Stimulated activated memory B cell treated with anti-CD40 and anti-IgM and Interleukin-4, amounts not matched to agents 10 μg/mL and 1 μg/mL and 100 μg/mL, for 72 hours (primary cell): ENCODE measurements at regions not wholly inside any gene's neighbourhood (a gene's known extent, or its start where the extent isn't known, plus 50 kb on each side); places are given as distances from the start of the nearest gene placed in this dataset.

ENCODE experiments used
- ATAC-seq: fragments of 150-1000 bp; cut with Tn5 transposase; 2 replicates; pipeline ENCODE4 v1.10.0; 2021
- H3K27ac Mint-ChIP-seq: one replicate; pipeline ENCODE4 v1.8.0; 2022; ENCODE audit warnings: mild to moderate bottlenecking, mixed read lengths
- H3K27me3 Mint-ChIP-seq: one replicate; pipeline ENCODE4 v1.8.0; 2022; ENCODE audit warnings: mixed read lengths
- H3K36me3 Mint-ChIP-seq: one replicate; pipeline ENCODE4 v1.8.0; 2022; ENCODE audit warnings: mixed read lengths
- H3K4me1 Mint-ChIP-seq: one replicate; pipeline ENCODE4 v1.8.0; 2022; ENCODE audit warnings: mixed read lengths
- H3K4me3 Mint-ChIP-seq: one replicate; pipeline ENCODE4 v1.8.0; 2022; ENCODE audit warnings: mild to moderate bottlenecking, moderate library complexity, mixed read lengths
- H3K9me3 Mint-ChIP-seq: one replicate; pipeline ENCODE4 v1.8.0; 2022; ENCODE audit warnings: mixed read lengths

DNA sequence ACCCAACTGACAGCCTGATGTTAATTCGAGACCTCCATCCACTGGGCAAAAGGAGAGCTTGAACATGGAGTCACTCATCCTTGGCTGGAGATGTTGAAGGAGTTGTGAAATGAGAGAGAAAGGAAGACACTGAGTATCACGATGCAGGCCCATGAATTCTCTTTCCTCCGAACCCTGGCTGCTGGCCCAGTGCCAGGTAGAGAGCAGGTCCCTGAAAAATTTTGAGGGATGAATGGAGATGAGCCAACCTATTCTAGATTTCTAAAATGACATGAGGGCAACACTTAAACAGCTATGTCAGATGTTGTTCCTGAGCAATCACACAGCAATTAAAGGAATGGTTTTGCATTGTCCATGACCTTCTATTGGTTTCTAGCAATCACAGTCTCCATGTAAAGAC is 355.1 kb upstream of the ZMIZ1 start:
- H3K4me3 Mint-ChIP-seq = no peak overlapping the region
- peaks cover 13% of the 10 kb centered on the region for H3K27me3 Mint-ChIP-seq
- no peak for ATAC-seq
- H3K27ac Mint-ChIP-seq = no peak overlapping the region
- H3K4me1 Mint-ChIP-seq = no peaks in the 10 kb centered on the region
- no peaks in the 10 kb centered on the region for H3K36me3 Mint-ChIP-seq
- H3K9me3 Mint-ChIP-seq = peaks cover 9% of the 10 kb centered on the region

DNA sequence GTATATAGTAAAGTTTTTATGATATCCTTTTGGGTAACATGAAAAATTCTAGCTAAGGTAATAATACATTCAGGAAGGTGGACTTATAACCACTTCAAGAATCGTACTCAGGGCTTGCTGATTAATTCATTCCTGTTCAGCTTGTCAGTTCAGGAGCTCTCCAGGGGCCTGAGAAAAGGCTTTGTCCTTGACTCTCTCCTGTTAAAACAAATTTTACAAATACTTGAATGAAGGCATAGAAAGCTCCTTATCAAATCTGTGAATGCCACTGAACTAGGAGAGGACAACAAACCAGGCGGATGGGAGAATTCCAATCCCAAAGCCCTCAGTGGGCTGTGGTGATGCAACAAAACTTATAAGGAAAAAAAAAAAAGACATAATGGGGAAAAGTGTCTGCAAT is 354.5 kb upstream of the ZMIZ1 start:
- no peak for ATAC-seq
- Mint-ChIP-seq H3K27me3 (peaks cover 19% of the 10 kb centered on the region), H3K4me1 (no peaks in the 10 kb centered on the region), H3K27ac (no peak overlapping the region), H3K9me3 (peaks cover 9% of the 10 kb centered on the region), H3K4me3 (no peak overlapping the region), H3K36me3 (no peaks in the 10 kb centered on the region)

DNA sequence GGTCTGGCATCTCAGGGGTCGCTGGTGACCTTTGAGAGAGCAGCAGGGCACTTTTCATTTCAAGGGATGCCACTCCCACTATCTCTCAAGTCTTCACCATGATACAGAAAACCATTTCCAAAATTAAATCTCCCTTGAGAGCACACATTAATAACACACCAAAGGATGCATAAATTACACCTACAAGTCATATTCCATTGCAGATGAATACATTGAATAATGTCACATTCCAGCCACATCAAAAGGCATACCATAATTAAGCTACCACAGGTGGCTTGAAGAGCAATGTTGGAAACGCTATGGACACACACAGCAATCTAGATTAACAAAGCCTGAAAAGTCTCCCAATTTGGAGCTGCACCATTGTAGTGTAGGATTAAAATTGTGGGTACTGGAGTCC is 353.3 kb upstream of the ZMIZ1 start:
- H3K27me3 Mint-ChIP-seq = peaks cover 30% of the 10 kb centered on the region
- H3K27ac Mint-ChIP-seq = no peak overlapping the region
- H3K36me3 Mint-ChIP-seq = no peaks in the 10 kb centered on the region
- H3K9me3 Mint-ChIP-seq = peaks cover 9% of the 10 kb centered on the region
- no peak overlapping the region for H3K4me3 Mint-ChIP-seq
- no peak for ATAC-seq
- H3K4me1 Mint-ChIP-seq = no peaks in the 10 kb centered on the region

DNA sequence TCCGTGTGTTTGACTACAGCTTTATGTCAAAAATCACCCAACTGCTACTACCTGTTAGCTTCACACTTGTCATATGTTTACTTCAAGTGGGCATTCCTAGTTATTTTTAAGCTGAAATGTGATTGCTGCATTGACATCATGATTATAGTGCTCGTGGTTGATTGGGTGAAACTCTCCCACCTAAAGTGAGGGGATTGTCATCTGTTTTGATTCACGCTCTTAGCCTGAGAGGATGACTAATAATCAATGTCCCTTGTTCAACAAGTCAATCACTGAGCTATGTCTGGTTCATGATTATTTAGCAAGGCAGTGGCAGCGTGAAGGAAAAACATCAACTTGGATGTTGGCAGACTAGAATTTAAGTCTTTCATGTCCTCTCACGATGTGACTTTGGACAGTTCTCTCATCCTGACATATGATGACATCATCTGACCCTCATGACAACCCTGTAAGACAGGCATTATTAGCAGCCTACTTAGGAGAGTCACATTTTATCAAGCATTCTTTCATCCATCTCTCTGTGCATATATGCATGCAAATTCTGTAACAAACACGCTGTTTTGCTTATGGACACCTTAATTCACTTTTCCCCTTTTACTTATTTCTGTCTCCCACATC is 352.6 kb upstream of the ZMIZ1 start:
- H3K27ac Mint-ChIP-seq = no peak overlapping the region
- ATAC-seq = no peak
- H3K4me1 Mint-ChIP-seq = no peaks in the 10 kb centered on the region
- H3K9me3 Mint-ChIP-seq = peaks cover 6% of the 10 kb centered on the region
- no peak overlapping the region for H3K4me3 Mint-ChIP-seq
- no peaks in the 10 kb centered on the region for H3K36me3 Mint-ChIP-seq
- H3K27me3 Mint-ChIP-seq = peaks cover 38% of the 10 kb centered on the region

DNA sequence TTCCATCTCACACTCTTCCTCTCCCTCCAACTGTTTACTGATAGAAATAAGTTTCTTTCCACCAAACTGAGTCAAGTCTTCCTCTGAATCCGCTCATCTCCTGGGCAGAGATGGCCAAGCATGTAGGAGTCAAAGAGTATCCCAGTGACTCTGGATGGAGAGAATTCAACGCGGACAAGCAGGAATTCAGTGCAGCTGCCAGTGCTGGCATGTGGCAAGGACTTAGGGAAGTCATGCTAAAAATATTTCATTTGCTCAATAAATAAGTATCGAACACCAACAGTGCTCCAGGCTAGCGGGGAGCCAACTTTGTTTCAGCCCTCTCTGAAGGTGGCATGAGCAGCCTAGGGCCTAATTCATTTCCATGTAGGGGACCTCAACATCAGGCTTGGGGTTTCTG is 351.6 kb upstream of the ZMIZ1 start:
- H3K36me3 Mint-ChIP-seq = no peaks in the 10 kb centered on the region
- no peaks in the 10 kb centered on the region for H3K4me1 Mint-ChIP-seq
- H3K27ac Mint-ChIP-seq = no peak overlapping the region
- peaks cover 42% of the 10 kb centered on the region for H3K27me3 Mint-ChIP-seq
- no peak overlapping the region for H3K4me3 Mint-ChIP-seq
- ATAC-seq = no peak
- H3K9me3 Mint-ChIP-seq = no peaks in the 10 kb centered on the region

DNA sequence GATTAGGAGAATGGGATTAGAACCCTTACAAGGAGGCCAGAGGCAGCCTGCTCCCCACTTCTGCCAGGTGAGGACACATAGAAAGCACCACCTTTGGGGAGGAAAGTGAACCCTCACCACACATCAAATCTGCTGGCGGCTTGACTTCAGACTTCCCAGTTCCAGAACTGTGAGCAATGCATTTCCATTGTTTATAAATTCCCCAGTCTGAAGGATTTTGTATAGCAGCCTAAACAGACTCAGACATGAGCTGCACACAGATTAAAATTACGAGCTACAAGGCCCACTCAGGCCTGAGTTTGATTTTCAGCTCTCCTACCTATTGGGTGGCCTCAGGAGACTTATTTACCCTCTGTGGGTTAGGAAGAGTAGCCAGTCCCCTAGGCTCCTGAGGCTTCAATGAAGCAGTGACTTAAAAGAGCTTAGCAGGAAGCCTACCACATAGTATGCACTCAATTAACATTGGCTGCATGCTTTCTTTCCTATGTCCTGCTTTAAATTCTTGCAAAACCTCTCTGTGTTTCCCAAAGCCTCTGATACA is 350.7 kb upstream of the ZMIZ1 start:
- Mint-ChIP-seq H3K4me1 (no peaks in the 10 kb centered on the region), H3K36me3 (no peaks in the 10 kb centered on the region), H3K27me3 (peaks cover 42% of the 10 kb centered on the region), H3K4me3 (no peak overlapping the region), H3K27ac (no peak overlapping the region), H3K9me3 (no peaks in the 10 kb centered on the region)
- ATAC-seq = no peak

DNA sequence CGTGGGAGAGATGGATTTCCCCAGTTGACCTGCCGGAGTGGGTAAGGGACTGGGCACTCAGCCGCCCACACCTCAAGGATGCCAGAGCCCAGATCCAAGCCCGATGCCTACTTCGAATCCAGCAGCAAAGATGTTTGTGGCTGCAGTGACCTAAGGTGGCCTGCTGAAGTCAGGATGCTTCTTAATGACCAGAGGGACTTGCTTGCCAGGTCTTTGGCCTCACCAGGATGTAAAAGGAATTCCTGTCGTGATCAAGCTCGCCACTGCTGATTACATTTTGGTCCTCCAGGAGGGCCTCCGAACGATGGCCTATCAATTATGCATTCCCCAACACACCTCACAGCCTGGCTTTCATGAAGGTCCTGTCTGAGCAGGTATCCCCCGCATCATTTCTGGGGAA is 349.5 kb upstream of the ZMIZ1 start:
- no peaks in the 10 kb centered on the region for H3K4me1 Mint-ChIP-seq

DNA sequence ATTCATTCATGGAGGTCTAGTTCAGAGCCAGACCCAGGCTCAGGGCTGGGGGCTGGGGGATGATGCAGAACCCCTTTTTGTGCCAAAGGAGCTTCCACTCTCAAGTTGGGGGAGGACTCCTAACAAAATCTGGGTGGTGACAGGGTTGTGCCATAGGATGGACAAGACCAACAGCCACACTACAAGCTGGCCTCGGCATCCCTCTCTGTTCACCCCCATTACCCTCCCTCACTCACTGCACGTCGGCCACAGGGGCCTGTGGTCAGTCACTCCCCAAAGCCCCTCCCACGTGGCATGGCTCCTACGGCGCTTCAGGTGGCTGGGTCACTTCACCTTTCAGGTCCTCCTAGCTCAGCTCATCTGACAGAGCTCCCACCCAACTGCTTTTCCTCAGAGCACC is 348.7 kb upstream of the ZMIZ1 start:
- H3K27me3 Mint-ChIP-seq = peaks cover 58% of the 10 kb centered on the region
- no peaks in the 10 kb centered on the region for H3K36me3 Mint-ChIP-seq
- ATAC-seq = no peak
- no peak overlapping the region for H3K27ac Mint-ChIP-seq
- peaks cover 2% of the 10 kb centered on the region for H3K9me3 Mint-ChIP-seq
- no peaks in the 10 kb centered on the region for H3K4me1 Mint-ChIP-seq
- no peak overlapping the region for H3K4me3 Mint-ChIP-seq

More for the DNA sequence above, 349.5 kb upstream of the ZMIZ1 start:
- Mint-ChIP-seq H3K27me3 (peaks cover 50% of the 10 kb centered on the region), H3K36me3 (no peaks in the 10 kb centered on the region), H3K27ac (no peak overlapping the region), H3K4me3 (no peak overlapping the region), H3K9me3 (peaks cover 2% of the 10 kb centered on the region)
- ATAC-seq = no peak

DNA sequence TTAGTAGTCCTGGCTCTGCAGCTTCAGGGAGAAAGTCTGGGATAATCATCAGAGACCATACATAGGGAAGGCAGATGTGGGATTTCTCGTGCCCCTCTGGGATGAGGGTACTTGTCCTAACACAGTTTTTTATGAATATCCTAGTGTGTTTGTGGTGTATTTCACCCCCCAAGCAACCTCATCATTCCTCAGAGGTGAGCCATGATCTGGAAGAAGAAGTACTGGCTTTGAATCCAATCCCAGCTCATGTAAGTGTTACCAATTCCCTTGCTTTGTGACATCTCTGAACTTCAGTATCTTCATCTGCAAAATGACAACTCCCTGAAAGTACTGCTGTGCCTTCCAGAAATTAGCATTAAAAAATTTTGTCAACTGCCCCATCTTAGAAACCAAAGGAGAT is 347.5 kb upstream of the ZMIZ1 start:
- Mint-ChIP-seq H3K36me3 (no peaks in the 10 kb centered on the region), H3K27me3 (peaks cover 69% of the 10 kb centered on the region), H3K4me1 (no peaks in the 10 kb centered on the region), H3K9me3 (peaks cover 2% of the 10 kb centered on the region), H3K4me3 (no peak overlapping the region), H3K27ac (no peak overlapping the region)
- no peak for ATAC-seq

DNA sequence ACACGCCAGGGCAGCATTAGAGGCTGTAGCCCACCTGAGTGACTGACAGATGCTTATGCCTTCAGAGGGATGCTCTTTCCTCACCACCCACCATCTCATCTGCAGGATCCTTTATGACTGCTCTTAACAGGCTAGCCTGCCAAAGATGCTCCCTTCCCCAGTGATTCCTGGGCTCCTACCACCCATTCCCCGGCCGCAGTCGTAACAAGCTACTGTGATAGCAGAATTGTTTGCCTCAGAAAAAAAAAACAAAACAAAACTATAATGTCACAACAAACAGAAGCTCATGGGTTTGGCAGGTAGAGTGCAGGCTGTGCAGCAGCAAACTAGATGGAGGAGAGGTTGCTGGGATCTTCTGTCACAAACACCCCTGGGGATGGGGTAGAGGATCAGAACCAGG is 343.9 kb upstream of the ZMIZ1 start:
- H3K4me1 Mint-ChIP-seq = no peaks in the 10 kb centered on the region
- H3K27me3 Mint-ChIP-seq = peaks cover 48% of the 10 kb centered on the region
- ATAC-seq = no peak
- no peaks in the 10 kb centered on the region for H3K36me3 Mint-ChIP-seq
- H3K4me3 Mint-ChIP-seq = no peak overlapping the region
- no peak overlapping the region for H3K27ac Mint-ChIP-seq
- peaks cover 2% of the 10 kb centered on the region for H3K9me3 Mint-ChIP-seq

DNA sequence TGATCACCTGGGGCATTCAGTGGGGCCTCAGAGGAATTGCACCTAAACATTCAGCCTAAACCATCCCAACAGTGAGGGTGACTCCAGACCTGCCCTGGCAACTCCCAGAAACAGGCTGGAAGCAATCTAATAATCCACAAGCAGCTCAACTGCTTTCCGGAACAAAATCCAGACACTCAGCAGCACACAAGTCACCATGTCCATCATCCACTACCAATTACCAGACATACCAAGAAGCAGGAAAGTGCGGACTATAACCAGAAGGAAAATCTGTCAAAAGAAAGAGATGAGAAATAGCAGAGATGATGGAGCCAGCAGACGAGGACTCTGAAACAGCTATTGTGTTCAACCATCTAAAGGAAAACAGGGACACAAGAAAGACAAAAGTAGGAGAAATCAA is 342.6 kb upstream of the ZMIZ1 start:
- Mint-ChIP-seq H3K4me3 (no peak overlapping the region), H3K9me3 (peaks cover 2% of the 10 kb centered on the region), H3K27me3 (peaks cover 35% of the 10 kb centered on the region), H3K27ac (no peak overlapping the region), H3K4me1 (no peaks in the 10 kb centered on the region), H3K36me3 (no peaks in the 10 kb centered on the region)
- no peak for ATAC-seq

DNA sequence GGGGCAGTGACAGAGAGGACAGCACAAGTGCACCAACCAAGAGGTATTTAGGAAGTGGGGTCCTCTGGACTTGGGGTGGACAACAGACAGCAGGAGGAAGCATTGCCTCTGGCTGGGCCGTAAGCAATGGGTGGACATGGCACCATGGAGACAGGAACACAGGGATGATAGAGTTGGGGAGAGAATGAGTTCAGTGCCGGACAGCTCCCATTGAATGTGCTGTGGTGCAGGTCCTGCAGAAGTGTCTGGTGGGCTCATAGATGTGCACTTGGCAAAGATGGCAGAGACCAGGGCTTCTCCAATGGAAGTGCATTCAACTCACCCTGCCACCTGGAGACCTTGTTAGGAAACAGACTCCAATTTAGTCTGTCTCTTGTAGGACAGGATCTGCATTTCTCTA is 341.5 kb upstream of the ZMIZ1 start:
- H3K9me3 Mint-ChIP-seq = peaks cover 2% of the 10 kb centered on the region
- H3K4me3 Mint-ChIP-seq = no peak overlapping the region
- no peaks in the 10 kb centered on the region for H3K4me1 Mint-ChIP-seq
- H3K27ac Mint-ChIP-seq = no peak overlapping the region
- ATAC-seq = no peak
- H3K27me3 Mint-ChIP-seq = peaks cover 31% of the 10 kb centered on the region
- no peaks in the 10 kb centered on the region for H3K36me3 Mint-ChIP-seq

DNA sequence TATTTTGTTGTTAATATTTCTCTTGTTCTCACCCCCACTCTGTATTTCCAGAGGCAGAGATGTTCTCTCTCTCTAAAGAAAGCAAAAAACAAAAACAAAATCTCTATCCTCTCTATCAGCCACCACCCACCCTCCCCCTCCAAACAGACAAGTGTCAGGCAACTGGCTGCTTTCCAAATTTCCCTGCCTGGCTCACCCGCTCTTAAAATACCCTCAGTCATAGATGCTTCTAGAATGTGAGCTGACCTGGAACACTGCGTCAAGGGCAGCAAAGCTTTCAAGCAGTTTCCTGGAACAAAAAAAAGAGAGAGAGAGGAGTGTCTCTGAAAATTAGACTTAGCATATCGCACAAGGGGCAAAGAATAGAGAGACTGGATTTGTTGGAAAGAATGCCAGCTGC is 341.0 kb upstream of the ZMIZ1 start:
- Mint-ChIP-seq H3K9me3 (peaks cover 2% of the 10 kb centered on the region), H3K36me3 (no peaks in the 10 kb centered on the region), H3K27me3 (peaks cover 31% of the 10 kb centered on the region), H3K4me3 (no peak overlapping the region), H3K4me1 (no peaks in the 10 kb centered on the region), H3K27ac (no peak overlapping the region)
- ATAC-seq = no peak

DNA sequence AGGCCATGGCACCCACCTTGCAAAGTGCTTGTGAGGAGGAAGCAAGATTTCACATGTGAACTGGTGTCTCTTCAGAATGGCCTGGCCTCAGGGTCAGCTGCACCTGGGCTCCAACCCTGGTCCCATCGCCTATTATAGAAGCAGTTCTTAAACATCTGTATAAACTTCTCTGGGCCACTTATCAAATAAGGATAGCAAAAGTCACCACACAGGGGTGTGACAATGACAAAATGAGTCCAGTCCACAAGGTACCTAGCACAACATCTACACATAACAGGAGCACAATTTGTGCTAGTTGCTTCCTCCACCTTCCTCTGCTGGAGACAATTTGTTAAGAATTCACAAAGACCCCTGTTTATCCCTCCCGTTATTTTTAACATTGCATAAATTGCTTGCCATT is 340.6 kb upstream of the ZMIZ1 start:
- no peaks in the 10 kb centered on the region for H3K36me3 Mint-ChIP-seq
- peaks cover 31% of the 10 kb centered on the region for H3K27me3 Mint-ChIP-seq
- no peak for ATAC-seq
- peaks cover 2% of the 10 kb centered on the region for H3K9me3 Mint-ChIP-seq
- no peaks in the 10 kb centered on the region for H3K4me1 Mint-ChIP-seq
- H3K27ac Mint-ChIP-seq = no peak overlapping the region
- no peak overlapping the region for H3K4me3 Mint-ChIP-seq

DNA sequence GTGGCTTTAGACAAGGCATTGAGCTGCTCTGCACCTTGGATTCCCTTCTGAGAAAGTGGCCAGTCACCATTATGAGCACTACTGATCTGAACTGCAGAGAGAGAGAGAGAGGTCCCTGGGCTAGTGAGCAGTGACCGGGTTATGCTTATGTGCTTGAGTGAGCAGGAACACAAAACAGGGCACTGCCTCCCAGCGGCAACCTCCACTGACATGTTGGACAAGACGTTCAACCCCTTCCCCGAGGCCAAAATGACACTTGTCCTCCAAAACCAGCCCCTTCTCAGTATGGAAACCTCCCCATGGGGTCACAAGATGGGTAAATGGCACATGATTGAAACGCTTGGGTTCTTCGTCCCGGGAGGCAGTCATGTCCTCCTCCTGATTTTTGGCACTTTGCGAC is 339.4 kb upstream of the ZMIZ1 start:
- Mint-ChIP-seq H3K4me3 (no peak overlapping the region), H3K36me3 (no peaks in the 10 kb centered on the region), H3K9me3 (no peaks in the 10 kb centered on the region), H3K4me1 (no peaks in the 10 kb centered on the region), H3K27ac (no peak overlapping the region), H3K27me3 (peaks cover 23% of the 10 kb centered on the region)
- no peak for ATAC-seq

DNA sequence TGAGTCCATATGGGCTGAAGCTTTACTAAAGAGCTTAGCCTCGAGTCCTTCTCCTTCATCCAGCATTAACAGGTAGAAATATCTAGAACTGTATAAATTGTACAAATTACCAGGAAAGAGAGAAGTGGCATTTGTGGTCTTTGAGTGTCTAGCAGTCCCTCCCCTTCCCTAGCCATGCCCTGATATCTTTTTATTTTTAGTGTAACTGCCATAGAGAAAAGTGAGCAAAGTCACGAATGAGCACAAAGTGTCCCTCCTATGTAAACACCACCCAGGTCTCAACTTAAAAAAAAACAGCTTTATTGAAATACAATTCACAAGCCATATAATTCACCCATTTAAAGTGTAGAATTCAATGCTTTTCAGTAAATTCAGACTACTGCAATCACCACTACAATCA is 339.0 kb upstream of the ZMIZ1 start:
- H3K27me3 Mint-ChIP-seq = peaks cover 23% of the 10 kb centered on the region
- no peak overlapping the region for H3K27ac Mint-ChIP-seq
- H3K4me3 Mint-ChIP-seq = no peak overlapping the region
- no peaks in the 10 kb centered on the region for H3K9me3 Mint-ChIP-seq
- no peak for ATAC-seq
- no peaks in the 10 kb centered on the region for H3K36me3 Mint-ChIP-seq
- H3K4me1 Mint-ChIP-seq = no peaks in the 10 kb centered on the region

DNA sequence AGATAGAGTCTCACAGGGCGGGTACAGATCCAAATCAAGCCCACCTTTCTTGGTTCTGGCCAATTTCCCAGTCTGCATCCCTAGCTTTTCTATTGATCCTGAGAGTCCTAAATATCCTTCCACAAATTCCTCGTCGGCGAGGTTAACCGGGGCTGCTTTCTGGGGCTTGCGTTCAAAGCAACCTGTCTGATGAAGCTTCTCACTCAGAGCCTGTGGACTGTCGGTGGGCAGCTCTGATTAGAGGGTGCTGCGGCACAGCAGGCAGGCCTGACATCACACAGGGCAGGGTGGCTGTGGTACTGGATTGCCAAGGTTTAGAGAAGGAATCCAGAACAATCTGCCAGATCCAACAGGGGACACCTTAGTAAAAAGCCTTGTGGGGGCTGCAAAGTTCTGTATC is 338.0 kb upstream of the ZMIZ1 start:
- Mint-ChIP-seq H3K4me1 (no peaks in the 10 kb centered on the region), H3K27me3 (peaks cover 23% of the 10 kb centered on the region), H3K36me3 (no peaks in the 10 kb centered on the region), H3K9me3 (no peaks in the 10 kb centered on the region), H3K27ac (no peak overlapping the region), H3K4me3 (no peak overlapping the region)
- ATAC-seq = no peak
